Osteoblast (primary cell): ENCODE measurements at regions not wholly inside any gene's neighbourhood (a gene's known extent, or its start where the extent isn't known, plus 50 kb on each side); places are given as distances from the start of the nearest gene placed in this dataset.

Experiments used
- DNase-seq: peaks from one replicate; pipeline ENCODE4 v3.0.0; 2011; ENCODE audit warnings: low spot score, mixed read lengths; ENCODE audit not compliant: insufficient read length; ENCODE audit errors: missing footprints
- H2AFZ ChIP-seq: 2 replicates; pipeline ENCODE4 v1.6.0; 2011; ENCODE audit warnings: mild to moderate bottlenecking, low read length
- H3K27ac ChIP-seq: 2 replicates; pipeline ENCODE4 v1.5.1; 2011; ENCODE audit warnings: mild to moderate bottlenecking, low read depth, low read length, moderate library complexity
- H3K27me3 ChIP-seq: 2 replicates; pipeline ENCODE4 v1.6.0; 2012; ENCODE audit warnings: mild to moderate bottlenecking, control low read depth, inconsistent platforms, low read length, moderate library complexity; ENCODE audit not compliant: insufficient read depth
- H3K36me3 ChIP-seq: 2 replicates; pipeline ENCODE4 v1.5.1; 2011; ENCODE audit warnings: mild to moderate bottlenecking, low read length, control low read depth, moderate library complexity; ENCODE audit not compliant: insufficient read depth
- H3K4me1 ChIP-seq: 2 replicates; pipeline ENCODE4 v1.5.1; 2011; ENCODE audit warnings: mild to moderate bottlenecking, low read length, control low read depth, moderate library complexity; ENCODE audit not compliant: insufficient read depth
- H3K4me2 ChIP-seq: 2 replicates; pipeline ENCODE4 v1.6.0; 2011; ENCODE audit warnings: mild to moderate bottlenecking, low read length; ENCODE audit not compliant: insufficient read depth
- H3K4me3 ChIP-seq: fragments of 200-600 bp; sonication (generic); 3 replicates; pipeline ENCODE4 v1.5.1; 2012; ENCODE audit warnings: mild to moderate bottlenecking, low read length, inconsistent platforms; ENCODE audit not compliant: insufficient read depth
- H3K79me2 ChIP-seq: 2 replicates; pipeline ENCODE4 v1.6.0; 2012; ENCODE audit warnings: mild to moderate bottlenecking, low read length, control low read depth, inconsistent platforms; ENCODE audit not compliant: insufficient read depth
- H3K9me3 ChIP-seq: 2 replicates; pipeline ENCODE4 v1.5.1; 2011; ENCODE audit warnings: low read depth, low read length, control low read depth
- H4K20me1 ChIP-seq: 2 replicates; pipeline ENCODE4 v1.6.0; 2012; ENCODE audit warnings: mild to moderate bottlenecking, low read length, control low read depth; ENCODE audit not compliant: insufficient read depth
- TF ChIP-seq, protein P1 (sequence below): IDR thresholded peaks from 2 replicates; pipeline ENCODE4 v1.5.1; 2011; ENCODE audit warnings: mild to moderate bottlenecking, low read depth, low read length, moderate library complexity; ENCODE audit errors: extremely low read depth

DNA sequence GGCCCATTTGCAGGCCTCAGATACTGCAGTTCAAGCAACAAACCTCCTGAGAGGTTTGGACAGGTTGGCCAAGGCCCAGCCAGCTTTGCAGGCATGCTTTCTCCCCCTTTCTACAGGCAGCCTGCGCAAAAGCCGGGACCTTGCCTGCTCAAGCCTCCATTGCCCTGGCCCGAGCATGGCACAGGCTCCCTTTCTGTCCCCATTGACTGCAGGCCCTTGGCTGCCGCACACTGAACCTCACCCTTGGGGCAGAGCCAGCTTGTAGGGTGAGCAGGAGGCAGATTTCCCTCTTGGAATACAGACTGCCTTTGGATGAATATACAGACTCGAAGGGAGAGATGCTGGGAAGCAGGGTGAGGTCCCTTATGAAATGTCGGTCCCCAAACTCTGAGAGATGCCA lies 461.7 kb upstream of the PROK2 start:
- no peak overlapping the region for H3K4me3 ChIP-seq
- H3K4me1 ChIP-seq = no peaks in the 10 kb centered on the region
- H3K79me2 ChIP-seq = no peaks in the 10 kb centered on the region
- H2AFZ ChIP-seq = no peak overlapping the region
- no peaks in the 10 kb centered on the region for H4K20me1 ChIP-seq
- peaks cover 24% of the 10 kb centered on the region for H3K27me3 ChIP-seq
- DNase-seq = no peak
- TF ChIP-seq, protein P1, sequence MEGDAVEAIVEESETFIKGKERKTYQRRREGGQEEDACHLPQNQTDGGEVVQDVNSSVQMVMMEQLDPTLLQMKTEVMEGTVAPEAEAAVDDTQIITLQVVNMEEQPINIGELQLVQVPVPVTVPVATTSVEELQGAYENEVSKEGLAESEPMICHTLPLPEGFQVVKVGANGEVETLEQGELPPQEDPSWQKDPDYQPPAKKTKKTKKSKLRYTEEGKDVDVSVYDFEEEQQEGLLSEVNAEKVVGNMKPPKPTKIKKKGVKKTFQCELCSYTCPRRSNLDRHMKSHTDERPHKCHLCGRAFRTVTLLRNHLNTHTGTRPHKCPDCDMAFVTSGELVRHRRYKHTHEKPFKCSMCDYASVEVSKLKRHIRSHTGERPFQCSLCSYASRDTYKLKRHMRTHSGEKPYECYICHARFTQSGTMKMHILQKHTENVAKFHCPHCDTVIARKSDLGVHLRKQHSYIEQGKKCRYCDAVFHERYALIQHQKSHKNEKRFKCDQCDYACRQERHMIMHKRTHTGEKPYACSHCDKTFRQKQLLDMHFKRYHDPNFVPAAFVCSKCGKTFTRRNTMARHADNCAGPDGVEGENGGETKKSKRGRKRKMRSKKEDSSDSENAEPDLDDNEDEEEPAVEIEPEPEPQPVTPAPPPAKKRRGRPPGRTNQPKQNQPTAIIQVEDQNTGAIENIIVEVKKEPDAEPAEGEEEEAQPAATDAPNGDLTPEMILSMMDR = no peak
- no peaks in the 10 kb centered on the region for H3K36me3 ChIP-seq
- no peak overlapping the region for H3K4me2 ChIP-seq
- H3K9me3 ChIP-seq = no peaks in the 10 kb centered on the region
- no peak overlapping the region for H3K27ac ChIP-seq

GRCh38 chr3:72245183-72245811 lies 460.3 kb upstream of the PROK2 start:
- no peak for DNase-seq
- no peaks in the 10 kb centered on the region for H3K4me1 ChIP-seq
- H3K27me3 ChIP-seq = peaks cover 15% of the 10 kb centered on the region
- H3K4me3 ChIP-seq = no peak overlapping the region
- no peaks in the 10 kb centered on the region for H3K36me3 ChIP-seq
- H4K20me1 ChIP-seq = no peaks in the 10 kb centered on the region
- H2AFZ ChIP-seq = no peak overlapping the region
- TF ChIP-seq, protein P1 = no peak
- no peak overlapping the region for H3K27ac ChIP-seq
- no peaks in the 10 kb centered on the region for H3K9me3 ChIP-seq
- H3K4me2 ChIP-seq = no peak overlapping the region
- no peaks in the 10 kb centered on the region for H3K79me2 ChIP-seq

GRCh38 chr3:72244396-72244795 lies 459.4 kb upstream of the PROK2 start:
- no peak overlapping the region for H3K4me2 ChIP-seq
- no peak overlapping the region for H2AFZ ChIP-seq
- no peak overlapping the region for H3K27ac ChIP-seq
- H3K4me1 ChIP-seq = no peaks in the 10 kb centered on the region
- H3K9me3 ChIP-seq = no peaks in the 10 kb centered on the region
- H3K27me3 ChIP-seq = peaks cover 11% of the 10 kb centered on the region
- no peaks in the 10 kb centered on the region for H4K20me1 ChIP-seq
- no peaks in the 10 kb centered on the region for H3K36me3 ChIP-seq
- DNase-seq = no peak
- TF ChIP-seq, protein P1 = no peak
- H3K79me2 ChIP-seq = no peaks in the 10 kb centered on the region
- H3K4me3 ChIP-seq = no peak overlapping the region

DNA sequence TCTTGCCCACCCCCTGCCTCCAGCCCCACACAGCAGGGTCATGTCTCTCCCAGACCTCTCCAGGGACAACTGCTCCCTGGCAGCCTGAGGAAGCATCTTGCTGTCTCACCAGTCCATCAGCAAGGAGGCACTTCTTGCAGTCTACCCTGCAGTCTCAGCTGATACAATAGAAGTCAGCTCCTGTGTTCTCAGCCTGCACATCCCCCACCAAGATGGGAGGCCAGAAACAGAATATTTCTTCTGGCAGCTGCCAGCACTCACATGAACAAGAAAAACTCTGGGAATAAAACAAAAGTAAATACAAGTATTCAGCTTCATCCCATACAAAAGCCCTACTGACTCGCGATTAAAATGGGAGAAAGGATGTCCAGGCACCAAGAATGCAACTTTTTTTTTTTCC lies 457.4 kb upstream of the PROK2 start:
- Histone ChIP-seq H3K27me3 (no peaks in the 10 kb centered on the region), H2AFZ (no peak overlapping the region), H3K36me3 (no peaks in the 10 kb centered on the region), H4K20me1 (no peaks in the 10 kb centered on the region), H3K27ac (no peak overlapping the region), H3K4me1 (no peaks in the 10 kb centered on the region), H3K4me3 (no peak overlapping the region), H3K9me3 (no peaks in the 10 kb centered on the region), H3K79me2 (no peaks in the 10 kb centered on the region), H3K4me2 (no peak overlapping the region)
- TF ChIP-seq, protein P1 = no peak
- DNase-seq = no peak
